Neuronal stem cell (in vitro differentiated cells): ENCODE measurements at regions not wholly inside any gene's neighbourhood (a gene's known extent, or its start where the extent isn't known, plus 50 kb on each side); places are given as distances from the start of the nearest gene placed in this dataset.

ENCODE experiments used
- DNase-seq: peaks from one replicate; pipeline ENCODE4 v3.0.0-alpha.2; 2013; ENCODE audit warnings: low spot score
- H2AFZ ChIP-seq: one replicate; pipeline ENCODE4 v1.6.1; 2013; ENCODE audit warnings: mild to moderate bottlenecking, low read length, inconsistent platforms
- H2AK5ac ChIP-seq: 2 replicates; pipeline ENCODE4 v1.6.1; 2013; ENCODE audit warnings: low read depth, mild to moderate bottlenecking, inconsistent platforms, low read length, moderate library complexity, mixed read lengths
- H2BK120ac ChIP-seq: 2 replicates; pipeline ENCODE4 v1.6.1; 2013; ENCODE audit warnings: low read depth, mild to moderate bottlenecking, inconsistent platforms, low read length, moderate library complexity, mixed read lengths
- H2BK12ac ChIP-seq: one replicate; pipeline ENCODE4 v1.6.1; 2013; ENCODE audit warnings: low read length, inconsistent platforms
- H2BK15ac ChIP-seq: 2 replicates; pipeline ENCODE4 v1.6.1; 2013; ENCODE audit warnings: mild to moderate bottlenecking, low read length, inconsistent platforms, mixed read lengths
- H2BK5ac ChIP-seq: one replicate; pipeline ENCODE4 v1.6.1; 2013; ENCODE audit warnings: inconsistent platforms, mild to moderate bottlenecking, low read length, moderate library complexity
- H3K14ac ChIP-seq: one replicate; pipeline ENCODE4 v1.6.1; 2013; ENCODE audit warnings: low read length, inconsistent platforms
- H3K18ac ChIP-seq: 2 replicates; pipeline ENCODE4 v1.6.1; 2013; ENCODE audit warnings: low read length, inconsistent platforms
- H3K23ac ChIP-seq: 2 replicates; pipeline ENCODE4 v1.6.1; 2013; ENCODE audit warnings: low read depth, mild to moderate bottlenecking, mixed read lengths, low read length, inconsistent platforms; ENCODE audit not compliant: poor library complexity
- H3K27ac ChIP-seq: replicated peaks from 3 replicates; pipeline ENCODE4 v1.5.1; 2013; ENCODE audit warnings: low read length, inconsistent platforms
- H3K27me3 ChIP-seq, 3 experiments: 2 replicates each; pipeline ENCODE4 v1.6.1; 2013; ENCODE audit warnings: low read length in 3 of 3, mild to moderate bottlenecking in 2 of 3, inconsistent platforms in 1 of 3, low read depth in 1 of 3, mixed read lengths in 1 of 3, moderate library complexity in 1 of 3; ENCODE audit not compliant: control insufficient read depth in 3 of 3, insufficient read depth in 3 of 3
- H3K36me3 ChIP-seq, 2 donors: replicated peaks in 1 of 2; 2 replicates each; pipeline ENCODE4 v1.6.1; 2013; ENCODE audit warnings: low read length in 2 of 2; ENCODE audit not compliant: control insufficient read depth in 2 of 2, insufficient read depth in 2 of 2
- H3K4ac ChIP-seq: 2 replicates; pipeline ENCODE4 v1.6.1; 2013; ENCODE audit warnings: inconsistent platforms, mild to moderate bottlenecking, low read length, moderate library complexity
- H3K4me1 ChIP-seq, 2 donors: 1 replicate in 1 of 2; 2 replicates in 1 of 2; pipeline ENCODE4 v1.6.1; 2013; ENCODE audit warnings: low read length in 2 of 2, low read depth in 1 of 2; ENCODE audit not compliant: control insufficient read depth in 2 of 2, insufficient read depth in 1 of 2
- H3K4me2 ChIP-seq: one replicate; pipeline ENCODE4 v1.6.1; 2013; ENCODE audit warnings: mild to moderate bottlenecking, low read length, inconsistent platforms; ENCODE audit not compliant: insufficient read depth, poor library complexity, severe bottlenecking
- H3K4me3 ChIP-seq, 2 donors: 2 replicates each; pipeline ENCODE4 v1.5.1; 2013; ENCODE audit warnings: low read length in 2 of 2, mild to moderate bottlenecking in 2 of 2, inconsistent platforms in 1 of 2, moderate library complexity in 1 of 2
- H3K79me1 ChIP-seq: one replicate; pipeline ENCODE4 v1.6.1; 2013; ENCODE audit warnings: low read depth, mild to moderate bottlenecking, inconsistent platforms, low read length, moderate library complexity
- H3K9ac ChIP-seq: one replicate; pipeline ENCODE4 v1.6.1; 2013; ENCODE audit warnings: mild to moderate bottlenecking, low read depth, low read length, inconsistent platforms; ENCODE audit not compliant: poor library complexity
- H3K9me3 ChIP-seq, 2 donors: replicated peaks in 1 of 2; 2 replicates each; pipeline versions ENCODE3 to v1.6.1; 2013; ENCODE audit warnings: low read length in 2 of 2, mild to moderate bottlenecking in 2 of 2, inconsistent platforms in 1 of 2, low read depth in 1 of 2, mixed read lengths in 1 of 2, moderate library complexity in 1 of 2; ENCODE audit not compliant: control insufficient read depth in 2 of 2, insufficient read depth in 1 of 2
- H4K8ac ChIP-seq: one replicate; pipeline ENCODE4 v1.6.1; 2013; ENCODE audit warnings: low read depth, mild to moderate bottlenecking, inconsistent platforms, low read length, moderate library complexity
- H4K91ac ChIP-seq: one replicate; pipeline ENCODE4 v1.6.1; 2013; ENCODE audit warnings: low read length, low read depth, mild to moderate bottlenecking, inconsistent platforms; ENCODE audit not compliant: poor library complexity
- WGBS, 2 donors: extraction: QIAGEN DNeasy Blood & Tissue Kit; methylation state at CpG; one replicate each; pipeline ENCODE4 v1.1.7; 2013; ENCODE audit warnings: missing lambda C conversion rate in 2 of 2, mixed read lengths in 1 of 2; ENCODE audit not compliant: insufficient read length in 2 of 2, insufficient replicate concordance in 1 of 2; ENCODE audit errors: extremely low coverage in 2 of 2; 5-methylcytosine and 5-hydroxymethylcytosine counted together

DNA sequence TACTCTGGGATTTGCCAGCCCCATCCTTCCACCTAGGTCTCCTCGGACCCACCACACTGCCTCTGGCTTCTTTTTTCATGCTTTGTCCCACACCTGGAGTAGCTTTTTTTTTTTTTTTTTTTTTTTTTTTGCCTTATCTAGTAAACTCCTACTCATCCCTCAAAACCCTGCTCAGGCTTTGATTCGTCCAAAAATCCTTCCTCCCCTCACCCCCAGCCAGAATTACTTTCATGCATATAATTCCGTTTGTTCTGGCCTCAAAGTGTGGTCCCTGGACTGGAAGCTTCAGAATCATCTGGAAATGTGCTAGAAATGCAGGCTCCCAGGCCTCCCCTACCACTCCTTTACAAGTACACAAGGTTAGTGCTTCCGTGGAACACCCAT lies 320.1 kb downstream of the PTTG2 start:
- no peak overlapping the region for H3K14ac ChIP-seq
- H2BK120ac ChIP-seq: no peak overlapping the region
- H3K36me3 ChIP-seq: no peaks in the 10 kb centered on the region
- no peak overlapping the region for H3K4ac ChIP-seq
- H3K79me1 ChIP-seq: no peaks in the 10 kb centered on the region
- no peak overlapping the region for H2AFZ ChIP-seq
- H4K8ac ChIP-seq: no peak overlapping the region
- no CpG with 5 or more reads among the region's 4 CpGs for WGBS, 2 donors
- no peak overlapping the region for H3K9ac ChIP-seq
- H3K4me2 ChIP-seq: no peak overlapping the region
- no peak overlapping the region for H2AK5ac ChIP-seq
- no peak overlapping the region for H3K4me3 ChIP-seq
- H3K18ac ChIP-seq: no peak overlapping the region
- peaks cover 6 to 12% of the 10 kb centered on the region in 2 donors for H3K4me1 ChIP-seq
- no peak overlapping the region for H4K91ac ChIP-seq
- no peak overlapping the region for H2BK15ac ChIP-seq
- no peaks in the 10 kb centered on the region for H3K9me3 ChIP-seq
- H3K27ac ChIP-seq: peak overlapping the region; percentile 37
- DNase-seq: no peak
- peaks cover 0 to 8% (median 0%) of the 10 kb centered on the region in 3 experiments for H3K27me3 ChIP-seq
- no peak overlapping the region for H2BK12ac ChIP-seq
- H2BK5ac ChIP-seq: no peak overlapping the region
- no peak overlapping the region for H3K23ac ChIP-seq

DNA sequence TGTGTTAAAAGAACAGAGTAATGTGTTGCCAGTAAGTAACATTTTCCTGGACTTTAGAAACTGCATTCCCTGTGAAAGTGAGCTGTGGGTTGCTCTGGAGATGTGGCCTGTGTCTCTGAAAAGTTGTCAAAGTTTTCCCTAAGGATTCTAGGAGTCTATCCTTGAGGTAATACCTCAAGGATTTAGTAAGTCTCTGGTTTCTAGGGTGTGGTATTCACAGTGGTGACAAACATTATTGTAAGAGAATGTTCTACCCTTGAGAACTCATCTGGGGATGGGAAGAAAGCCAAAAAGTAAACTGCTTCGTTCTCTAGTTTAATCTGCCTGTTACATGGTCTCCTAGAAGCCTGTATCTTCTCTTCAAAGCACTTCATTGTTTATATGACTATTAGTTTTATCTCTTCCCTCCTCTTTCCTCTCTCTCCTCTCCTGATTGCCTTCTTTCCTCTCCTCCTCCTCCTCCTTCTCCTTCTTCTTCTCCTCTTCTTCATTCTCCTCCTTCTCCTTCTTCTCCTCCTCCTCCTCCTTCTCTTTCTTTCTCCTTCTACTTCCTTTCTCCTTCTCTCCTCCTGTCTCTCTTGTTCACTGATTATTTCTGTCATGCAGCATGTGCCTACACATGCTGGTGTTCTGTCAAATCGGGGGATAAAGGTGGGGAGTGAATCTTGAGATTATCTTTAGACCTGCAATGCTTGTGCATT lies 321.3 kb downstream of the PTTG2 start:
- no peak overlapping the region for H2BK5ac ChIP-seq
- no peak overlapping the region for H2AK5ac ChIP-seq
- H3K27ac ChIP-seq: no peak overlapping the region
- H3K23ac ChIP-seq: no peak overlapping the region
- peaks cover 6 to 11% of the 10 kb centered on the region in 2 donors for H3K4me1 ChIP-seq
- no peak overlapping the region for H3K4ac ChIP-seq
- peaks cover 0 to 8% (median 0%) of the 10 kb centered on the region in 3 experiments for H3K27me3 ChIP-seq
- no peak overlapping the region for H2BK15ac ChIP-seq
- H3K9ac ChIP-seq: no peak overlapping the region
- no peaks in the 10 kb centered on the region for H3K79me1 ChIP-seq
- H3K18ac ChIP-seq: no peak overlapping the region
- no peak overlapping the region for H2BK120ac ChIP-seq
- H3K4me2 ChIP-seq: no peak overlapping the region
- no peak overlapping the region for H3K4me3 ChIP-seq
- DNase-seq: no peak
- no CpG with 5 or more reads among the region's 2 CpGs for WGBS, 2 donors
- no peak overlapping the region for H4K91ac ChIP-seq
- H3K9me3 ChIP-seq: no peaks in the 10 kb centered on the region
- no peak overlapping the region for H3K14ac ChIP-seq
- H3K36me3 ChIP-seq: no peaks in the 10 kb centered on the region
- no peak overlapping the region for H4K8ac ChIP-seq
- no peak overlapping the region for H2BK12ac ChIP-seq
- peak overlapping the region; percentile 27 for H2AFZ ChIP-seq

GRCh38 chr4:38283724-38284123 lies 323.5 kb downstream of the PTTG2 start:
- Histone ChIP-seq H3K36me3 (no peaks in the 10 kb centered on the region), H3K23ac (no peak overlapping the region), H3K9me3 (no peaks in the 10 kb centered on the region), H2AFZ (no peak overlapping the region), H3K9ac (no peak overlapping the region), H3K4me1 (peaks cover 17 to 18% of the 10 kb centered on the region in 2 donors), H2BK5ac (no peak overlapping the region), H3K18ac (no peak overlapping the region), H2BK120ac (no peak overlapping the region), H4K8ac (no peak overlapping the region), H2BK15ac (no peak overlapping the region), H2AK5ac (no peak overlapping the region), H3K4me3 (no peak overlapping the region), H2BK12ac (no peak overlapping the region), H4K91ac (no peak overlapping the region), H3K79me1 (no peaks in the 10 kb centered on the region), H3K4me2 (no peak overlapping the region), H3K27me3 (peaks cover 0 to 8% (median 0%) of the 10 kb centered on the region in 3 experiments), H3K4ac (no peak overlapping the region), H3K14ac (no peak overlapping the region), H3K27ac (no peak overlapping the region)
- WGBS, 2 donors: 100% methylated on average over 2 of the region's 3 CpGs; no CpG with 5 or more reads in 1 of the 2 donors
- DNase-seq: no peak

DNA sequence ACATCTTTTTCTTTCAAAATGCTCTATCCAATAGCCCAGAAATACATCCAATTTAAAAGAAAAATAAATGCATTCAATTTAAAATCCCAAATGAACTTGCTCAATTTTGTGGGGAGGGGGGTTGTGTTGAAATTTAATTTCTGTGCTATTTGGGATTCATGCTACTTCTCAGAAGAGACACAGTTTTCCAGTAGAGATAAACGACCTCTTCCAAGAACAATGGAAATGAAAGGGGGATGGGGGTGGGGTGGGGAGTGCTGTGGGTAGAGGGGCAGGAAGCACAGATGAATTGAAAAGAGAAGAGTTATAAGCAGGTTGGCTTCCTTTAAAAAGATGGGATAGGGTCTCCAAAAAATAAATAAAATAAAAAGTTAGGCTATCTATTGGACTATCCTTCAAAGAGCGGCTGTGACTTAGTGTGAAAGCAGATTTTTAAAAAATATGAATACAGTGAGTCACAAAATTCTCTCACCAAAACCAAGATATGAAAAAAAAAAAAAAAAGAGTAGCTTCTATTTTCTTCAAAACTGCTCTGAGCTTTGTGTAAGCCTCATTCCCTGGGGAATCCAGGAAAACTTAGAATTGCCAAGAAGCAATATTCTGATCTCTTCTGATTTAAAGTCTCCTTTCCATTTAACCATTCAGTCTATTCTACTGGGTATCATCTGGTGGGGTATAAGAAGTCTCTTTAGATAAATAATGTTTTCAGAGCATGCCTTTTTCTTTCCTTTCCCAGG lies 324.3 kb downstream of the PTTG2 start:
- H2BK120ac ChIP-seq: no peak overlapping the region
- no peaks in the 10 kb centered on the region for H3K79me1 ChIP-seq
- H2BK12ac ChIP-seq: no peak overlapping the region
- H3K23ac ChIP-seq: no peak overlapping the region
- H3K9me3 ChIP-seq: no peaks in the 10 kb centered on the region
- peak overlapping the region; percentile 15 for H2AFZ ChIP-seq
- peaks cover 17% of the 10 kb centered on the region in 2 donors for H3K4me1 ChIP-seq
- H3K27ac ChIP-seq: no peak overlapping the region
- no peak overlapping the region for H4K91ac ChIP-seq
- peaks cover 0 to 8% (median 0%) of the 10 kb centered on the region in 3 experiments for H3K27me3 ChIP-seq
- H3K4me2 ChIP-seq: no peak overlapping the region
- H3K18ac ChIP-seq: no peak overlapping the region
- no CpG with 5 or more reads among the region's 2 CpGs for WGBS, 2 donors
- H2BK5ac ChIP-seq: no peak overlapping the region
- H2AK5ac ChIP-seq: no peak overlapping the region
- H3K4ac ChIP-seq: no peak overlapping the region
- no peak overlapping the region for H3K14ac ChIP-seq
- no peak for DNase-seq
- H2BK15ac ChIP-seq: no peak overlapping the region
- no peak overlapping the region for H3K9ac ChIP-seq
- no peaks in the 10 kb centered on the region for H3K36me3 ChIP-seq
- H3K4me3 ChIP-seq: no peak overlapping the region
- H4K8ac ChIP-seq: no peak overlapping the region
